HG02623 (cell line): ENCODE measurements at regions not wholly inside any gene's neighbourhood (a gene's known extent, or its start where the extent isn't known, plus 50 kb on each side); places are given as distances from the start of the nearest gene placed in this dataset.
"Not testable (repeated sequence)": the region's sequence is repeated elsewhere in the genome, so short reads cannot be mapped to it uniquely, and the experiment has no call there.

Experiments used
- ATAC-seq: cut with Tn5 transposase; IDR thresholded peaks from one replicate; pipeline ENCODE4 v1.9.1; 2021; ENCODE audit warnings: moderate library complexity; ENCODE audit not compliant: unreplicated experiment

GRCh38 chr14:30356438-30357202 lies 202.3 kb upstream of the G2E3 start:
- ATAC-seq = no peak

DNA sequence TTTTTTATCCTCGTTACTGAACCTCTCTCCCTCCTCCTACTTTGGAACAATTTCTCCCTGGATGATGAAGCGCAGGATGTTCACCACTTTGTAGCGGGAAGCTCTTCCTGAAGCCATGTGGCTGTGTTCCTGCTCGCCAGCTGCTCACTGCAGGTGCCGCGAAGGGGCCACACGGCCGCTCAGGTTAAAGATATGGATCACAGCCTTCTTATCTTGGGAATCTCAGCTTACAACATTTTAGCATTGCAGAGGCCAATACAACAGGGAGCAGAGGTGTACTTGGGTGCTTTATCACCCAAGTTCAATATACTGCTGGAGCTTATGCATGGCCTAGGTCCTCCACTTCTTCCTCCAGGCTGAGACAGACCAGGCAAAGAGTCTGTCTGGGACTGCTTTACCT lies 201.2 kb upstream of the G2E3 start:
- no peak for ATAC-seq

DNA sequence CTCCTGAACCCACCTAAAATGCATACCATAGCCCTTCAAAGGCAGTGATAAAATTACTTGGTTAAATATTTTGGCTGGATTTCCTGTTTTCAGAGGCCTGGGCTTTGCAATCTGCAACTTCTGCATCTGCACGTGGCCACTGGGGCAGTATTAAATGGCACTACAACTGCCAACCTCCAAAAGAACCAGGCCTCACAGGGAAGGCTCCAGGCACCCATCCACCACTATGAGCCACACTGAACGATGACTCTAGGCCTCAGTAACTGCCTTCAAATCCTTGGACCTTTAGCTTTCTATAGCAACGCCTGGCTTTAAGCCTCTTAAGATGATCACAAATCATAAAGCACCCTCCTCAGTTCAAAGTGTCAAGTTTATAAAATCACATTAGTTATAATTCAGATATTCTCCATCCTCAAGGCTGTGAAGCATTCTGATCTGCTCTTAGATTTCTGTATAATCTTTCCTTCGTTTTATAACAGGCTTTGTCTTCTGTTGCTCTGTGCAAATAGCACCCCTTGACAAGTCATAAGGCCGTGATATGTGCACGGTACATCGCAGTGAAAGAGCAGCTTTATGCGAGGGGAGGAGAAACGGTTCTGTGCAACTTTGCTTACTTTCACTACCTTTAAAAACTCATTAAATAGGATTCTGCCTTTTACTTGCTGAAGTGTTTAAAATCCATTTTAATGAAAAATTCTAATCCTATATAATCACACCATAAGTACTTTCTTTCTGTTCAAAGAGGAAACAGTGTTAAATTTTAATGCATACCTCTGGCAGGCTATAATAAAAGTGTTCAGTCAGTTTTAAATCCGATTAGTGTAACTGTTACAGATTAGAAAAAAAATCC lies 196.4 kb upstream of the G2E3 start:
- ATAC-seq = no peak

GRCh38 chr14:30363219-30363880 lies 195.6 kb upstream of the G2E3 start:
- not testable (repeated sequence) for ATAC-seq

GRCh38 chr14:30369502-30370180 lies 189.3 kb upstream of the G2E3 start:
- no peak for ATAC-seq

GRCh38 chr14:30373053-30373452 lies 185.9 kb upstream of the G2E3 start:
- ATAC-seq = no peak

GRCh38 chr14:30373526-30373925 lies 185.4 kb upstream of the G2E3 start:
- ATAC-seq = no peak

DNA sequence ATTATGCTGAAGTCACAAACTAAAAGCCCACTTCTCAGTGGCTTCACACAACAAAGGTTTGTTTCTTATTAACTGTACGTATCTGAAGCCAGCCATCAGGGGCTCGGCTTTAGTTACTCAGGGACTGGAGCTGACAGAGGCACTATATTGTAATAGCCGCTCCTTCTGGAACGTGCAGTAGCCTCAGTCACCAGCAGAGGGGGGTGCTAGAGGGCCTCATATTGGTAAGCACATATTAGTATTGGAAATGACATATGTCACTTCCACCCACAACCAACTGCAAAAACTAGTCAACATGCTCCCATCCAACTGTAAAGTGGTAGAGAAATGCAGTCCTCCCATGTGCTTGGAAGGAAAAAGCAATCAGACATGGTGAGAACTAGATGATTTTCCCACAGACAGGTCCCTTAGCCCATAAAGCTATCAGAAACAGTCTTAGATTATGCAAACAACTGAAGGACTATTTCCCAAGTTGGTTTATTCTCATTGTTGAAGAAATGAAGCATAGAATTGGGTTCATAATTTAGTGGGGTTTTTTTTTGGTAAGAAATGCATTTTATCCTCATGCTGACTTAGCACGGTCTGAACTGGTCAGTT lies 183.6 kb upstream of the G2E3 start:
- peak; percentile 99 for ATAC-seq

DNA sequence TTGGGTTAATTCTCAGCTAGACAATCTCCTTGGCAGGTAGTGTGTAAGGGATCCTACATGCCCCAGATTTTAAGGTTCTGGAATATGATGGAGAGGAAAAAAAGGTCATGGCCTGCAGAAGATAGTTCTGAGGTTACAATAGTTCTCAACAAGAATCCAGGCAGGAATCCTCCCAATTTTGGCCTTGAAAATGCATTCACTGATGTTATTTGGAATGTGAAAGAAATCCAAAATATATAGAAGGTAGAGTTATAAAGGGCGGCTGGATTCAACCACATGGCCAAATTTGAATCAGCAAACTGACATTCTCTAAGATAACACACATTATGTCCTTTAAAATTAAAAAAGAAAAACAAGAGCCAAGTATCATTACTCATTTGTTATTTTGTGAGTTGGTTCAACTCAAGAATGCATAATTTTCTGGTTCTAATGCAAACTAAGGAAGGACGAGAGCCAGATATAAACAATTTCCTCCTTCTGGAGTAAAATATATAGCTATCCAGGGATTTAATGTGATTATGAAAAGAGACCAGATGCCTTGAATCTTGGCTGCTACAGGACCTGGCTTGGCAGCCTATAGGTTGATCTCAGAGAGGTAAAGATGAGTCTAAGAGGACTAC lies 177.0 kb upstream of the G2E3 start:
- ATAC-seq = no peak

DNA sequence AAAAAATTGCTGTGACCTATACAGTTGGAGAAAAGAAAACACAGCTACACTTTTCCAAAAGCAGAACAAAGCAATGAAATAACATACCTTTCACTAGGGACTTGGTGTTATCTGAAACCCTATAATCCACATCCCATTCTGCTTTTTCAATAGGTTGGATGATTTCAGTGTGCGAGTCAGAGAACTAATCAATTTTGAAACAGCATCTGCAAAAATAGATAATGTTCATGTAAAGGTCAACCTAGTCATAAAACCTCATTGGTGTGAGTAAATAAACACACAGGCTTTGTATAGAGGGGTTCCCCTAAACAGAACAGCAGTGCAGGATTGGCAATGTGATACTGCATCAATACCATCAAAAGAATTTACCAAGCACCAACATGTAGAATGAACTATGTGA lies 173.0 kb upstream of the G2E3 start:
- ATAC-seq = no peak

DNA sequence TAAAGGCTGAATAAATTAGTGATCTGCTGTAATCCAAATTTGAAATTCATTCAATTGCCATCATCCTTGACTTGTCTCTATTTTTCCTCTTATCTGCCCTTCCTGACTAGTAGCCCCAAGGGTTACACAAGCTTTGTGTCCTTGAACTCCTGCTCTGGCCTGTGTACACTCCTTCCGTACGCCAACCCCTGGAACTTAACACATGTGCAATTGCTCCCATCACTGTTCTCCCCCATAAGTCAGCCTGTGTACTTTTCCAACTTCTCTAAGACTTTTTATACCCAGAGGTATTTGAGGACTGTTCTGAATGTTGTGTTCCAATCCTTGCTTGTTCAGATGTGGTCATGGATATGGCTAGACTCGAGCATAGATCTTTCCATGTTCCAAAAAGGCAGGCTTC lies 171.1 kb upstream of the G2E3 start:
- ATAC-seq = no peak

DNA sequence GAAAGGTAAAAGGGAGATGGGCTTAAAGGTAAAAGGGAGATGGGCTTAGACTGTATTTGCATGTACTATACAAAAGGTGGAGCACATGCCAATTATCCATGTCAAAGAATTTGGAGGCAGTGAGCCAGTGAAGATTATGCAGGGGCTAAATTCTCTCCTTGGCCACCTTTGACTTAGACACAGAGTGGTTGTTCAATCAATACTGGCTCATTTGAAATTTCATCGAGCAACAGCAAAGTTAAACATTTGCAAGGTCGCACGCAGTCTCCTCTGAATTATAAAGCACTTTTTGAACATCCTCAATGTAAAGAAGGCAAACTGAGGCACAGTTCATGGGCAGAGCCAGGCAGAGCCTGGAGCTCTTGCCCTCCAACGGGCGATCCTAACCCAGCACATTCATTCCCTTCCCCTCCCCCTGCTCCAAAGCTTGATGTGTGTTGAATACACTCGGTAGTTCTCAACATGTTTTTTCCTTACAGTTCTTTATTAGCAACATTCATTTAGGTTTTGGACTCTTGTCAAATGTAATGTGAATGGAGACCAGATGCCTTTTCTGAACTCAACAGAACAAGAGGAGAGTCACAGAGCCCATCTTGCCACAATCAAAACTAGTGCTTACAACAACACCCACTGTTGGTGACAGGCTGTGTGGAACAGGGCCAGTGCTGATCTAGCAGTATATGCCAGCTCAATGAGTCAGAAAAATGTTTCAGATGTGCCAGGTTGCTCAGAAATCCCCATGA lies 169.7 kb upstream of the G2E3 start:
- no peak for ATAC-seq

DNA sequence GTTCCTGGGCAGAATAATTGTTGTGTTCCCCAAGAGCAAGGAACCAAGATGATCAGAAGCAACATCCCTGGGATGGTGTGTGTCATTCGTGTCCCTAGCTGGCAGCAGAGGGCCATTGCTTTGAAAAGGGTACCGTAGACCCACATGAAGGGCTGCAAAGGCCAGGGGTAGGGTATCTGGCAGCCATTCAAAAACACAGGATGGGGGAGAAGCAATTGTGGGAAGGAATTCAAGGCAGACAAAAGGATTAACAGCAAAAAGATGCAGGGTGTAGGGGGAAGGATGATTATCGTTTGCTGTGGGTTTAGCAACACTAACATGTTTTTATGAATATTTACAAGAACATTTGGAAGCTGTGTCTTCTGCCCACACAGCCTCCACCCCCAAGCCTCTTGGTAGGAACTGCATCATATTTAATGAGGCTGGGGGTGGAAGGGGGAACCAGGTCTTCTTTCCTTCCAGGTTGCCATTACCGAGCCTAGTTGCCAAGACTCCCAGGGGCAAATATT lies 169.0 kb upstream of the G2E3 start:
- ATAC-seq = no peak

DNA sequence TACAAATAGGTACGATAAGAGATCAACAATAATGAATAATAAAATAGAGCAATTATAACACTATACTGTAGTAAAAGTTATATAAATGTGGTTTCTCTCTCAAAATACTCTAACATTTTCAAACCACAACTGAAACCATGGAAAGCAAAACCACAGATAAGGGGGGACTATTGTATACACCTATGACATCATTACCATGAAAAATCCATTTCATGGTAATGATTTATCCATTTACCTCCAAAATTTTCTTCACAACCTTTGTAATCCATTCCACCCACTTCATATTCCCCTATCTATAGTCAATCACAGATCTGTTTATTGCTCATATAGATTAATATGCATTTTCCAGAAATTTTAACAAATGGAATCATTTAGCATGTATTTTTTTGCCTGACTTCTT lies 163.9 kb upstream of the G2E3 start:
- ATAC-seq = no peak

DNA sequence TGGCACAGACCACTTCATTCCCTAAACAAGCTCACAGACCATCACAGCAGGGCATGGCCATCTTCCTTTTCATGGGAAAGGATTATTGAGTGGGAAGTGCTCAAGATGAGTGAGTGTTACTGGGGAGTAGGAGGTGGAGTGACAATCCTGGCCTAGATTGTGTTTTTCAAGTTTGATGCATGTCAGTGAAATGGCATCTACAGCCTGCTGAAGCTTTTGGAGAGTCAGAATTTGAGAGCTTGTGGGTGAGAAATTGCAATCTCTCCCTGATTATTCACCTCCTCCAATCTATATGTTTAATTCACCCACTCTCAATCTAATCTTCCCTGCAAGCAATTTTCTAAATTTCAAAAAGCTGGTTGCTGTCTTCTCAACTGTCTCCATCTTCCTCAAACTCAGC lies 156.1 kb upstream of the G2E3 start:
- no peak for ATAC-seq

DNA sequence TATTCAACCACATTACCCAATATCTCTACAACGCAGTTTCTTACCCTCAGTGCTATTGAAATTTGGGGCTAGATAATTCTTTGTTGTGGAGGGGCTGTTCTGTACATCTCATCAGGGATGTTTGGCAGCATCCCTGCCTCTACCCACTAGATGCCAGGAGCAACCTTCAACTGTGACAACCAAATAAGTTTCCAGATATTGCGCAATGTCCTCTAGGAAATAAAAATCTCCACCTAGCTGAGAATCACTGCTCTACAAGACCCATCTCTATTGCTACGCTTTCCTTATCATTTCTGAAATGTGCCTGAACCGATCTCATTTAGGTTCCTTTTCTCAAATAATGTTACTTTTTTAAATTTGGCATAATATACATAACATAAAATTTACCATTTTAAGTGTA lies 155.2 kb upstream of the G2E3 start:
- ATAC-seq = no peak

- not testable (repeated sequence) for ATAC-seq
These were observed 149.4 kb upstream of the G2E3 start for GRCh38 chr14:30409508-30410015.

DNA sequence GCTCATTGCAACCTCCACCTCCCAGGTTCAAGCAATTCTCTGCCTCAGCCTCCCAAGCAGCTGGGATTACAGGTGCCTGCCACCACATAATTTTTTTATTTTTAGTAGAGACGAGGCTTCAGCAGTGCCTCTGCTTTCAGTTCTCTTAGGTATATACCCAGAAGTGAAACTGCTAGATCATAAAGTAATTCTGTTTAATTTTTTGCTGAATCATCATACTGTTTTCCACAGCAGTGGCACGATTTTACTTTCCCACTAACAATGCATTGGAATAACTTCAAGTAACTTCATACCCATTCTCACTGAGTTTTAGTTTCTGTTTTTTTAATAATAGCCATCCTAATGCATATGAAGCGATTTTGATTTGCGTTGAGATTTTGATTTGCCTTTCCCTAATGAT lies 148.0 kb upstream of the G2E3 start:
- ATAC-seq = no peak

- not testable (repeated sequence) for ATAC-seq
These were observed 145.8 kb upstream of the G2E3 start for GRCh38 chr14:30413184-30413583.
